ENCODE measurements at regions not wholly inside any gene's neighbourhood (a gene's known extent, or its start where the extent isn't known, plus 50 kb on each side); places are given as distances from the start of the nearest gene placed in this dataset.

- TF ChIP-seq ZFX (IDR thresholded peaks at IDR 0.05; ENCODE audit: borderline replicate concordance) (no peak), CTCF (IDR thresholded peaks at IDR 0.05) (no peak)
- H3K27ac ChIP-seq, result no peak overlapping the region
Observed at GRCh38 chr2:14816069-14817060, 183.8 kb downstream of the LRATD1 start.

GRCh38 chr2:14817848-14818247 is 185.3 kb downstream of the LRATD1 start:
- TF ChIP-seq CTCF (IDR thresholded peaks at IDR 0.05), result no peak
- TF ChIP-seq ZFX (IDR thresholded peaks at IDR 0.05; ENCODE audit: borderline replicate concordance), result no peak
- H3K27ac ChIP-seq, result no peak overlapping the region

- TF ChIP-seq ZFX (IDR thresholded peaks at IDR 0.05; ENCODE audit: borderline replicate concordance) (no peak), CTCF (IDR thresholded peaks at IDR 0.05) (no peak)
- no peak overlapping the region for H3K27ac ChIP-seq
Observed at GRCh38 chr2:14826518-14826917, 194.0 kb downstream of the LRATD1 start.

- no peak overlapping the region for H3K27ac ChIP-seq
Observed at GRCh38 chr2:14827226-14828023, 194.9 kb downstream of the LRATD1 start.

GRCh38 chr2:14828223-14828622 is 195.7 kb downstream of the LRATD1 start:
- H3K27ac ChIP-seq, result no peak overlapping the region
- no peak for TF ChIP-seq ZFX (IDR thresholded peaks at IDR 0.05; ENCODE audit: borderline replicate concordance)

More at GRCh38 chr2:14827226-14828023, 194.9 kb downstream of the LRATD1 start:
- TF ChIP-seq CTCF (IDR thresholded peaks at IDR 0.05), result no peak
- TF ChIP-seq ZFX (IDR thresholded peaks at IDR 0.05; ENCODE audit: borderline replicate concordance), result no peak

- no peak for TF ChIP-seq ZFX (IDR thresholded peaks at IDR 0.05; ENCODE audit: borderline replicate concordance)
- TF ChIP-seq CTCF (IDR thresholded peaks at IDR 0.05), result no peak
- H3K27ac ChIP-seq, result no peak overlapping the region
Observed at GRCh38 chr2:14828968-14829367, 196.5 kb downstream of the LRATD1 start.

GRCh38 chr2:14831458-14831857 is 198.9 kb downstream of the LRATD1 start:
- H3K27ac ChIP-seq, result no peak overlapping the region

More at GRCh38 chr2:14831458-14831857, 198.9 kb downstream of the LRATD1 start:
- TF ChIP-seq CTCF (IDR thresholded peaks at IDR 0.05) (peak; percentile 22), ZFX (IDR thresholded peaks at IDR 0.05; ENCODE audit: borderline replicate concordance) (no peak)

Data from 22Rv1 (cell line).